ENCODE measurements at regions not wholly inside any gene's neighbourhood (a gene's known extent, or its start where the extent isn't known, plus 50 kb on each side); places are given as distances from the start of the nearest gene placed in this dataset.
"Not testable (repeated sequence)": the region's sequence is repeated elsewhere in the genome, so short reads cannot be mapped to it uniquely, and the experiment has no call there.

DNA sequence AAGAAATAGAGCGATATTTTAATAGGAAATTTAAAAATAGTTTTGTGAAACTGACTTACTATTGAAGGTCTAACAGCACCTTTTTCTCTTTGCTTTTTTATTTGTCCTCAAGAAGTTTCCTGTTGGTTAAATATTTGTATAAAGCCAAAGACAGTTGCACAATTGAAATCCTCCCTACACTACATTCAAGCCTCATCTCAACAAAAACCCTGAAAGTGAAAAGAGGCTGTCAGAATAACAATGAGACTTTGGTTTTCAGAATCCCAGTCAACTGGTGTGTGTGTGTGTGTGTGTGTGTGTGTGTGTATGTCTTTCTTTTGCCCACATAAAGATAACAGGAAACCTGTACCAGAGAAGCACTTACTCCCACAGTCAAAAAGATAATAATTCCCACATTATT lies 313.6 kb upstream of the FRG1 start:
- not testable (repeated sequence) for DNase-seq (ENCODE audit: low read depth); H3K4me3 ChIP-seq (ENCODE audit: low read depth, low read length)

DNA sequence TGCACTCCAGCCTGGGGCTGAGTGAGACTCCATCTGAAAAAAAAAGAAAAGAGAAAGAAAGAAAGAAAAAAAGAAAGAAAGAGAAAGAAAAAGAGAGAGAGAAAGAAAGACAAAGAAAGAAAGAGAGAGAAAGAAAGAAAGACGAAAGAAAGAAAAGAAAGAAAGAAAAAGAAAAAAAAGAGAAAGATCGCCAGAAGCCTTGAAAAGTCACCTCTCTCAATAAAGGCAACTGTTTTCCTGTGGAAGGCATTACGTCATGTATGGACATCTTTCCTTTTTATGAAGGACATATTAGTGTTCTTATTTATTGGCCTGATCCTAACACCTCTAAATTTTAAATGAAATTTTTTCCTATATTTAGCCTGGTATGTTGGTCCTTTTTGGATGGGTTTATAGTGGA lies 310.9 kb upstream of the FRG1 start:
- DNase-seq (ENCODE audit: low read depth); H3K4me3 ChIP-seq (ENCODE audit: low read depth, low read length): not testable (repeated sequence)

- DNase-seq (ENCODE audit: low read depth); H3K4me3 ChIP-seq (ENCODE audit: low read depth, low read length): not testable (repeated sequence)
Measured at GRCh38 chr4:189630913-189631567, 309.6 kb upstream of the FRG1 start.

DNA sequence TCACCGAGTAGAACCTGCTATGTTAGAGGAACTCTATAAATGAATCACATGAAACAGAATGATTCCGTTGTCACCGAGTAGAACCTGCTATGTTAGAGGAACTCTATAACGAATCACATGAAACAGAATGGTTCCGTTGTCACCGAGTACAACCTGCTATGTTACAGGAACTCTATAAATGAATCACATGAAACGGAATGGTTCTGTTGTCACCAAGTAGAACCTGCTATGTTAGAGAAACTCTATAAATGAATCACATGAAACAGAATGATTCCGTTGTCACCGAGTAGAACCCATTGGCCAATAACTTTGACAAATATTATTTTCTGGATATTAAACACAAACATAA lies 309.1 kb upstream of the FRG1 start:
- H3K4me3 ChIP-seq (ENCODE audit: low read depth, low read length) = not testable (repeated sequence)

GRCh38 chr4:189650436-189650835 lies 290.2 kb upstream of the FRG1 start:
- not testable (repeated sequence) for DNase-seq (ENCODE audit: low read depth); H3K4me3 ChIP-seq (ENCODE audit: low read depth, low read length)

More for the DNA sequence above, 309.1 kb upstream of the FRG1 start:
- DNase-seq (ENCODE audit: low read depth) = not testable (repeated sequence)

DNA sequence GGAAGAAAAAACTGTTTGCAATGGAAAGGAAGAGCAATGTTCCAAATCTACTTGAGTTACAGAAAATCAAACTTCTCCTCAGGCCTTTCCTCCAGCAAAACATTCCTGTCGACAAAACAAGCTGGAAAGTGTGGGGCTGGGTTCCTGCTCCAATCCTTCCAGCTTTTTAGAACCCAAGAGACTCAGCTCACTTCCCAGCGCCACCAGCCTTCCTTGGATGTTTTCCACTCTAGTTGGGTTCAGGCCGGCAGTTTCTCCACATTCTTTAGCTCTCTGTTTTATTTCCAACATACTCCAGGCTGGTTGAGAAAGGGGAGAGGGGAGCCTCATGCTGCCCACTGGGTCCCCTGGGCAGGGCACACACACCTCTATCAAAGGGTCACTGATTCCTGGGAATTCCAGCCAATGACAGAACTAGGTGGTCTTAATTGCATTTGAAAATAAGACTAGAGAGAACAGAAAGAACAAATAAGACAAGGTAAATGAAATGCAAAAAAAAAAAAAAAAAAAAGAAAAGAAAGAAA lies 287.5 kb upstream of the FRG1 start:
- not testable (repeated sequence) for DNase-seq (ENCODE audit: low read depth); H3K4me3 ChIP-seq (ENCODE audit: low read depth, low read length)

- DNase-seq (ENCODE audit: low read depth) = not testable (repeated sequence)
Measured at GRCh38 chr4:189653983-189654382, 286.7 kb upstream of the FRG1 start.

GRCh38 chr4:189654396-189654795 lies 286.3 kb upstream of the FRG1 start:
- not testable (repeated sequence) for DNase-seq (ENCODE audit: low read depth); H3K4me3 ChIP-seq (ENCODE audit: low read depth, low read length)

More at GRCh38 chr4:189653983-189654382, 286.7 kb upstream of the FRG1 start:
- not testable (repeated sequence) for H3K4me3 ChIP-seq (ENCODE audit: low read depth, low read length)

- H3K4me3 ChIP-seq (ENCODE audit: low read depth, low read length); DNase-seq (ENCODE audit: low read depth): not testable (repeated sequence)
Measured at GRCh38 chr4:189655817-189656216, 284.9 kb upstream of the FRG1 start.

- no peak overlapping the region for H3K4me3 ChIP-seq (ENCODE audit: low read depth, low read length)
- no peak for DNase-seq (ENCODE audit: low read depth)
Measured at GRCh38 chr4:189656641-189657040, 284.0 kb upstream of the FRG1 start.

DNA sequence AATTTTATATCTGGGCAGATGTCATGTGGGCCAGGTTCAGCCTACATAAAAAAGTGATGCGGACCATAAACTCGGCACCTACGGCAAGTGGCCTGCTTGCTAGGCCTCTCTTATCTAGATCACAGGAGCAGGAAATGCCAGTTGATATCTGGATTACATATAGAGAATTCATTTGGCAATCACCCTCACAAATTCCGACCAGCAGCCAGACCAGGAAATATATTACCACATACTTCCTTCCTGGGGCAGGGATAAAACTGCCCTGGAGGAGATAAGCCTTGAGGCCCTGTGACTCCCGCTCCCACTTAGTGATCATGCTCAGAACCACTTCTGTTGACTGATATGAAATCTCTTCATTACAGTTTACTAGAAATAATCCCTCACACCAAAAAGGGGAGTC lies 282.4 kb upstream of the FRG1 start:
- not testable (repeated sequence) for DNase-seq (ENCODE audit: low read depth); H3K4me3 ChIP-seq (ENCODE audit: low read depth, low read length)

More at GRCh38 chr4:189656641-189657040, 284.0 kb upstream of the FRG1 start:
- TF ChIP-seq, protein P1, sequence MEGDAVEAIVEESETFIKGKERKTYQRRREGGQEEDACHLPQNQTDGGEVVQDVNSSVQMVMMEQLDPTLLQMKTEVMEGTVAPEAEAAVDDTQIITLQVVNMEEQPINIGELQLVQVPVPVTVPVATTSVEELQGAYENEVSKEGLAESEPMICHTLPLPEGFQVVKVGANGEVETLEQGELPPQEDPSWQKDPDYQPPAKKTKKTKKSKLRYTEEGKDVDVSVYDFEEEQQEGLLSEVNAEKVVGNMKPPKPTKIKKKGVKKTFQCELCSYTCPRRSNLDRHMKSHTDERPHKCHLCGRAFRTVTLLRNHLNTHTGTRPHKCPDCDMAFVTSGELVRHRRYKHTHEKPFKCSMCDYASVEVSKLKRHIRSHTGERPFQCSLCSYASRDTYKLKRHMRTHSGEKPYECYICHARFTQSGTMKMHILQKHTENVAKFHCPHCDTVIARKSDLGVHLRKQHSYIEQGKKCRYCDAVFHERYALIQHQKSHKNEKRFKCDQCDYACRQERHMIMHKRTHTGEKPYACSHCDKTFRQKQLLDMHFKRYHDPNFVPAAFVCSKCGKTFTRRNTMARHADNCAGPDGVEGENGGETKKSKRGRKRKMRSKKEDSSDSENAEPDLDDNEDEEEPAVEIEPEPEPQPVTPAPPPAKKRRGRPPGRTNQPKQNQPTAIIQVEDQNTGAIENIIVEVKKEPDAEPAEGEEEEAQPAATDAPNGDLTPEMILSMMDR (IDR thresholded peaks at IDR 0.05; ENCODE audit: low read depth, low read length, missing control alignments) = no peak

- H3K4me3 ChIP-seq (ENCODE audit: low read depth, low read length); DNase-seq (ENCODE audit: low read depth): not testable (repeated sequence)
Measured at GRCh38 chr4:189658831-189659230, 281.8 kb upstream of the FRG1 start.

- TF ChIP-seq, protein P1 (IDR thresholded peaks at IDR 0.05; ENCODE audit: low read depth, low read length, missing control alignments) = no peak
- DNase-seq (ENCODE audit: low read depth) = no peak
- no peak overlapping the region for H3K4me3 ChIP-seq (ENCODE audit: low read depth, low read length)
Measured at GRCh38 chr4:189659287-189659686, 281.4 kb upstream of the FRG1 start.

All from GM12864 (cell line).